Stimulated activated CD4-positive, alpha-beta T cell treated with anti-CD3 and anti-CD28 coated beads, TNF-alpha, amount 100 ng/mL, for 24 hours (primary cell): ENCODE measurements at regions not wholly inside any gene's neighbourhood (a gene's known extent, or its start where the extent isn't known, plus 50 kb on each side); places are given as distances from the start of the nearest gene placed in this dataset.

Experiments
- DNase-seq, 3 experiments: peaks; one replicate each; pipeline ENCODE4 v3.0.0-alpha.2; 2020; ENCODE audit warnings: low read depth in 3 of 3

DNA sequence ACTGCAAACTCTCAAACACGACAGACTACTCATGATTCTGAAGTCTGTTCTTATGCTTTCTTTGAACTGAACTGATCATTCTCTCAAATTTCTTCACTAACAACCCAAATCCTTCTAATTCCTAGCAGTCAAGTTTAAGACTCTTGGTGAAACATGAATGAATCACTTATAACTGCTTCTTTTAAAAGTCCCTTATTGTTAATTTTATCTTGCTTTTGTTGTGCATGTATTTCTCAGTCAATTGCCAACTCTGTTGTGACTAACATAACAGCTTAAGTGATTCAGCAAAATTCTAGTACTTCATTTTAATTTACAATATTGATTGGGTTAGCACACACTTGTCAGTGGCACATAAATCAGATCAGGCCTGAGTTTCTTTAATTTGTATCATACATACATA lies 357.0 kb upstream of the FSIP2 start:
- no peak for DNase-seq

DNA sequence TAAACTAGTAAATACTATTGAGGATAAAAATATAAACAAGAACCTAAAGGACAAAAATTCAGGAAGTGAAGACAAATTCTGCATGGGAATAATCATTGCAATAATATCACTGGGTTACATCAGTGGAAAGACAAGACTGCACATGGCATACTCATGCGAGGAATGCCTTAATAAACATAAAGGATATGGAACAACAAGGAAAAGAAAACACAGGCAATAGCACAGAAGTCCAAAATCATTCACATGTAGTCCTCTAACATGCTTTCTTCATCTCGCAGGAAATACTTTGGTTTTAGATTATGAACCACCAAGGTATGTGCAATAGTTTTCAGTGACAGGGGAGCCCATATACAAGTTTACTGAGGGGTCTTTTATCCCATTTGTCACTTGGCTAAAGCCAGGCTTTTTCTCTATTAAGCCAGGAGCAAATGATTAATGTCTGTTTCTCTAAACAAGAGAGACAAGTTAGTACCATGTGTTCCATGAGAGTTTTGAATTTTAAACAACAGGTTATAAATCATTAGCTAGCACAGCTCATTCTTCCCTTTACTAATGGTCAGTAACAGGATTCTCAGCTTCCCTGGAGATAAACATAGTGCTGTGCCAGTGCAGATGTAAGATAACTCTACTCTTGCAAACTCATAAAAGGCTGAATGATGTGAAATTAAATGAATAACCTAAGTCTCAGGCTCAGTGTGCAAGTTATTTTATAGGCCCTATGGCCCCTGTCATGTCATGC lies 353.6 kb upstream of the FSIP2 start:
- DNase-seq = no peak

GRCh38 chr2:185388226-185388625 lies 350.4 kb upstream of the FSIP2 start:
- no peak for DNase-seq

DNA sequence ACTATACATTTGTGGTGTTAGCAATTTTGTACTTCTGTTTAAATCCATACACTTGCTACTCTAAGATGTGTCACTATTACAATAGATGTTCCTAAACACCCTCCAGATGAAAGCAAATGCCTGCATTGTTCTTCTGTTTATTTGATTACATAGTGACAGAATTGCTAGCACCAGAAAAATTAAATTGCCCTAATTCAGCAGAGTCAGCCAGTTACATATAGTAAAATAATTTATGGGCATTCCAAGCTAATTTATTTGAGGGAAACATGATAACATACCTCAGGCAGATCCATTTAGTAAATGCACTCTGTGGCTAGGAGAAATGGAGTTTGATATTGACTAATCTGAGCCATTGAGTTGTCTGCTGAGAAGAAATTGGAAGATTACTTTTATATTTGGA lies 347.1 kb upstream of the FSIP2 start:
- no peak for DNase-seq

DNA sequence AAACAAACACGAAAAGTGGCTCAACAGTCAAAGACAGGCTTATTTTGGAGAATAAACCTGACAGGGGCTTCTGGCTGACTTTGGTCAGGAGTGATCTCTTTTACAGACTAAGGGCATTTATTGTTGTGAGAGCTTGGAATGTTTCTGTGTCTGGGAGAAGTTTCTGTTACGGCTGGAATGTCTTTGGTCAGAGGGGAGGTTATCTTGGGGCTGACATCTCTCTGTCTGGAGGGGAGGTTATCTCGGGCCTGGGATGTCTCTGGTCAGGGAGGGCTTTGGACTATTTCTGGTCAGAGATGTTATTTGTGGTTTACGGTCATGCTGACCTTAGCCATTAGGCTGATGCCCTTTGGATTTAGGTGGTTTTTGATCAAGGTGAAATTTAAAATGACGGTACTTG lies 345.5 kb upstream of the FSIP2 start:
- DNase-seq = no peak

DNA sequence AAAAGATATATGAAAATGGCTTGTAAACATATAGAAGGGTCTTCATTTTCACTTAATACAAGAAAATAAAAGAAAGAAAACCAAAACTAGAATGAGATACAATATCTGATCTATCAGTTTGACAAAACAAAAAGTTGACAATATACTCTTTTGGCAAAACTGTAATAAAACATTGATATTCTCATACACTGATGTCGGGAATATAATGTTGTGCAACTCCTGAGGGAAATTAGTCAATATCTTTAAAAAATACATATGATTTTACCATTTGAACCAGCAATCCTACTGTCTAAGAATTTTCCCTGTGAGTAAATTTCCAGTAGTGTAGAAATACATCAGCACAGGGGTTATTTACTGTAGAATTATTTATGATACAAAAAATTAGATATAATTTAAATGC lies 336.1 kb upstream of the FSIP2 start:
- no peak for DNase-seq

GRCh38 chr2:185404578-185404977 lies 334.0 kb upstream of the FSIP2 start:
- DNase-seq = no peak

DNA sequence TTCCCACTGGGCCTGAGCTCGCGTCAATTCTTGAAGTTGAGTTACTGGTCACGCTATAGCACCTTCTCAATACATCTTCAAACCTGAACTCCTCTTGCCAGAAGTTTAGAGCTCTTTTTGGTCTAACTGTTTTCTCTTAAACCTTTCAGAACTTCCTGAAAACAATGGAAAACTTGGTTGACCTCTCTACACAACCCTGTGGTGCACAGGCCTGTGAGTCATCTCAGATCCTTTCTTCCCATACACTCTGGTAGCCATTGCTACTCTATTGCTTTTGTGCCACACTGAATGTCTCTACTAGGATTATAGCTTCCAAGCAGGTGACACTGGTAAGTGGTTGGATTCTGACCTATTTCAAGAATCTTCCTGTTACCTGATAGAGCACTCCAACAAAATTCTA lies 321.5 kb upstream of the FSIP2 start:
- DNase-seq = no peak

GRCh38 chr2:185417688-185418087 lies 320.9 kb upstream of the FSIP2 start:
- DNase-seq = no peak

GRCh38 chr2:185424958-185425629 lies 313.5 kb upstream of the FSIP2 start:
- DNase-seq = peak in 1 of 3 experiments; percentile 12

DNA sequence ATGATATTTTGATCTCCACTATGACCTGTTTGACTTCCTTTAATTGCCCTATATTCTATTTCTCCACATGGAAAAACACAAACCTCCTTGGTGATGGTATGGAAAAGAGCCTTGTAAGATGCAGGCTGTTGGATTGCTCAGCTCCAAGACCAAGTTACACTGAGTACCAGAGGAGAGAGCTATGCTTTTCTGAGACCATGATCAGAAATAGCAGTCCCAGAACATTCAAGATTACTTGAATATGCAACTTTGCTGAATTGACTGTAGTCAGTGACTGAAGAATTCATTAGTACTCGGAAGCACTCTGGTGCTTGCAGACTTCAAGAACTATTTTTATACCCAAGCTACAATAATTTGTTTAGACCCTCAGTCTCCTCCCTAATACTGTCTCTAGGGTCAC lies 310.6 kb upstream of the FSIP2 start:
- no peak for DNase-seq

GRCh38 chr2:185433824-185434223 lies 304.8 kb upstream of the FSIP2 start:
- DNase-seq = no peak

DNA sequence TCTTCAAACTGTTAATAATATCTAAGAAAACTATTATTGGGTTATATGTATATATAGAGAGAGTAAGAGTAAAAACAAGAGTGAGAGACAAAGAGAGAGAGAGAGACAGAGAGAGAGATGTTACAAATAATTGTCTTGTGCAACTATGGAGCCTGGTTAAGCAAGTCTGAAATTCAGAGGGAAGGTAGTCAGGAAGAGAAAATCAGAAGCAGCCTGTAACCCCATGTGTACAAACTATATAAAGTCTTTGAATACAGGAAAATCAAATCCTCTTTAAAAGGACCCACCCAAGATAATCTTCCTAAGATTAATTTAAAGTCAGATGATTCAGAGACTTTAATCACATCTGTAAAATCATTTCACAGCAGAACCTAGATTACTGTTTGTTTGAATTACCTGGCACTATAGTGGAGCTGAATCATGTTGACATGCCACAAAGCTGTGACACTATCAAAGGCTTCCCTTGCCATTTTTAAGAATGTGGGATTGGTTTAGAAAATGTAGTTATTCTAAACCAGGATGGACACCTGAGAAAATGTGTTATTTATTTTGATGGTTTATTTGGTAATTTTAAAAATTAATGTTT lies 301.7 kb upstream of the FSIP2 start:
- no peak for DNase-seq

DNA sequence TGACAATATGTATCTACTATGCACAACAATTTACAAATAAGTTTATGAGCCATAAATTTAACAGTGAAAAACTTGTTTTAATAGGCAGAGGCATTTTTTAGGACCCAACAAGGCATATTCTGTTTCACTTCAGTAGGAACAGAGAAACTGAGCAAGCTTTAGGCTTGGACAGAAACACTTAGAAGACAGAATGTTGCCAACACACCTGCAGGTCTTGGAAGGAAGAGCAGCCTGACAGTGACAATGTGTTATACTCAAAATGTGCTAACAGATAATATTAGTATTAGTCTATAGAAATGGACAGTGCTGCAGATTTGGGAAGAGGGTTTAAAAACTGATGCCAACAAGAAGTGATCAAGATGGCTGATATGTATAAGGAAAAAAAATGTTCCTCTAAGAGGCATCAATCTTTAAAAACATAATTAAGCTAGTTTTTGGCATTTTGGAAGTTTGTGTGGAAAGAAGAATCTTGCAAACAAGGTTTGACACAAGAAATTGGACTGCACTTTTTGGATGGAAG lies 297.1 kb upstream of the FSIP2 start:
- no peak for DNase-seq

DNA sequence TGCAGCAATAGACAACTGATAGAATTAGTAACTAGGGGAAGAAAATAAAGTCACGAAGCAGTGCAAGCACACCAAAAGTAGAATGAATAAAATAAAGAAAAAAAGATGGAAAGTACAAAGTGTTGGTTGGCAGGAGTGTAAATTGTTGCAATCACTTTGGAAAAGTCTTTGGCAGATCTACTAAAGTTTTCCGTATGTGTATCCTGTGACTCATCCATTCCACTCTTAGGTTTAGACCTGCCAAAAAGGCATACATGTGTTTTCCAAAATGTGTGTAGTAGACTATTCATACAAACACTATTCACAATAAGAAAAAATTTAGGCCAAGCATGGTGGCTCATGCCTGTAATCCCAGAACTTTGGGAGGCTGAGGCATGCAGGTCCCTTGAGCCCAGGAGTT lies 282.1 kb upstream of the FSIP2 start:
- no peak for DNase-seq

- no peak for DNase-seq
These were observed 275.1 kb upstream of the FSIP2 start for GRCh38 chr2:185463481-185463880.

DNA sequence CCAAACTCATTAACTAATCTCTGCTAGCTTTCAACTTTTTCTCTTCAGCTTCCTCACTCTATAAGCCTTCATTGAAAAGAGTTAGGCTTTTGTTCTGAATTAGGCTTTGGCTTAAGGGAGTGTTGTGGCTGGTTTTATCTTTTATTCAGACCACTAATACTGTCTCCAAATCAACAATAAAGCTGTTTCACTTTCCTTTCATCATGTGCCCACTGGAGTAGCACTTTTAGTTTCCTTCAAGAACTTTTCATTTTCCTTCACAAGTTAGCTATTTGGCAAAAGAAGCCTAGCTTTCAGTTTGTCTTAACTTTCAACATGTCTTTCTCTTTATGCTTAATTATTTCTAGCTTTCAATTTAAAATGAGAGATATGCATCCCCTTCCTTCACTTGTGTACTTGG lies 271.7 kb upstream of the FSIP2 start:
- no peak for DNase-seq

DNA sequence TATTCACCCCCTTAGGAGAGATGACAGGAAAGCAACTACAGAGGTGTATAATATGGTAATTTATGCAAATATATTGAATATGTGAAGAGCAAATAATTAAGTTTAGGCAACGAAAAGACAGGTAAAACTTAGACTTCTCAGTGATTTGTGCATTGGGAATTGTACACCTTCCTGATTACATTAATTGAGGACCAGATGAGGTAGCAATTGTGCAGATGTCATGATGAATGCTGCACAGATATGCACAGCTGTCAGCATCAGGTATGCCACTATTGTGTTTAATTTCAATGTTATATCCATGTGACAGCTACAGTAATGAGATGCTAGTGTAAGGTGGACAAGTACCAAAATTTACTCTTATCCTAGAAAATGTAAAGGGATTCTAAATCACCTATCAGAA lies 267.2 kb upstream of the FSIP2 start:
- DNase-seq = no peak

GRCh38 chr2:185472574-185472973 lies 266.0 kb upstream of the FSIP2 start:
- no peak for DNase-seq

- DNase-seq = no peak
These were observed 264.8 kb upstream of the FSIP2 start for GRCh38 chr2:185473838-185474237.

GRCh38 chr2:185475914-185476313 lies 262.7 kb upstream of the FSIP2 start:
- no peak for DNase-seq

- DNase-seq = no peak
These were observed 261.2 kb upstream of the FSIP2 start for GRCh38 chr2:185477452-185477851.

DNA sequence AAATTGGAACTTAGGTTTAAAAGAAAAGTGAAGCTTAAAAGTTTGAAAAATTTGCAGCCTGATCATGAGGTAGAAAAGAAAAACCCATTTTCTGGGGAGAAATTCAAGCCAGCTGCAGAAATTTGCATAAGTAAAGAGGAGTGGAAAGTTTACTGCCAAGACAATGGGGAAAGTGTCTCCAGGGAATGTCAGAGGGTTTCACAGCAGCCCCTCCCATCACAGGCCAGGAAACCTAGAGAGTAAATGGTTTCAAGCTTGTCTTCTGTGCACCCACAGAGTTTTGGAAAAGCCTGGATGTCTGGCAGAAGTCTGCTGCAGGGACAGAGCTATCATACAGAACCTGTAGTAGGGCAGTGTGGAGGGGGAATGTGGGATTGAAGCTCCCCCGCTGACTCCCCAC lies 254.0 kb upstream of the FSIP2 start:
- DNase-seq = no peak
